ENCODE measurements at regions not wholly inside any gene's neighbourhood (a gene's known extent, or its start where the extent isn't known, plus 50 kb on each side); places are given as distances from the start of the nearest gene placed in this dataset.

DNA sequence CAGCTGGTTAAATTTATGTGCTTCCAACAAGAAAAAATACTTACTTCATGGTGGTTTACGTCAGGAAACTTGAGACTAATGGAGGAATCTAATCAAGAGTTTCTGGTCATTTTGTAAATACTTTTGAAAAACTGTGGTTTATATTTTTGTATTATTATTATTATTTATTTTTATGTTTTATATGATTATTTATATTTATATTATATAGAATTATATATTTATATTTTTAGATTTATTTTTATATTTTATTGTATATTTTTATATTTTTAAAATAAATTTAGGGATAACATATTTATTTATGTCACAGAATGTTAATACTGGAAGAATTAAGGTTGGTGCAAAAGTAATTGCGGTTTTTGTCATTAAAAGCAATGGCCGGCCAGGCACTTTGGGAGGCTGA, 474.5 kb upstream of the DDX18 start:
- Histone ChIP-seq H3K27me3 (ENCODE audit: insufficient read depth, low read depth) (no peaks in the 10 kb centered on the region), H3K4me3 (IDR thresholded peaks at IDR 0.05; ENCODE audit: insufficient read depth, low read depth, low read length) (no peak overlapping the region), H3K36me3 (ENCODE audit: insufficient read depth) (no peaks in the 10 kb centered on the region), H3K4me2 (no peak overlapping the region), H3K27ac (no peak overlapping the region), H3K4me1 (ENCODE audit: low read depth, poor library complexity, severe bottlenecking) (no peaks in the 10 kb centered on the region), H2AFZ (ENCODE audit: low read depth) (no peak overlapping the region), H3K9ac (no peak overlapping the region), H4K20me1 (ENCODE audit: insufficient read depth) (no peaks in the 10 kb centered on the region), H3K79me2 (ENCODE audit: insufficient read depth, low read depth) (no peaks in the 10 kb centered on the region)
- TF ChIP-seq CTCF (conservative IDR thresholded peaks at IDR 0.05; ENCODE audit: low read depth, low read length): no peak

GRCh38 chr2:117341690-117342089, 472.8 kb upstream of the DDX18 start:
- Histone ChIP-seq H3K27ac (no peak overlapping the region), H3K36me3 (ENCODE audit: insufficient read depth) (no peaks in the 10 kb centered on the region), H2AFZ (ENCODE audit: low read depth) (no peak overlapping the region), H3K4me1 (ENCODE audit: low read depth, poor library complexity, severe bottlenecking) (no peaks in the 10 kb centered on the region), H3K4me2 (no peak overlapping the region), H3K27me3 (ENCODE audit: insufficient read depth, low read depth) (no peaks in the 10 kb centered on the region), H3K79me2 (ENCODE audit: insufficient read depth, low read depth) (no peaks in the 10 kb centered on the region), H4K20me1 (ENCODE audit: insufficient read depth) (no peaks in the 10 kb centered on the region), H3K4me3 (IDR thresholded peaks at IDR 0.05; ENCODE audit: insufficient read depth, low read depth, low read length) (no peak overlapping the region), H3K9ac (no peak overlapping the region)
- no peak for TF ChIP-seq CTCF (conservative IDR thresholded peaks at IDR 0.05; ENCODE audit: low read depth, low read length)

DNA sequence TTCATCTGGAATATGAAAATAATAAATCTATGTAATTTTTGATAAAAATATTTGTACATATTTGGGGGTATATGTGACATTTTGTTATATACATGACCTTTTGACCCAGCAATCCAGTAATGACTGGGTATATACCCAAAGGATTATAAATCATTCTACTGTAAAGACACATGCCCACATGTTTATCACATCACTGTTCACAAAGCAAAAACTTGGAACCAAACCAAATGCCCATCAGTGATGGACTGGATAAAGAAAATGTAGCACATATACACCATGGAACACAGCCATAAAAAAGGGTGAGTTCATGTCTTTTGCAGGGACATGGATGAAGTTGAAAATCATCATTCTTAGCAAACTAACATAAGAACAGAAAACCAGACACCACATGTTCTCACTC, 472.1 kb upstream of the DDX18 start:
- H3K4me2 ChIP-seq: no peak overlapping the region
- H4K20me1 ChIP-seq (ENCODE audit: insufficient read depth): no peaks in the 10 kb centered on the region
- H3K4me1 ChIP-seq (ENCODE audit: low read depth, poor library complexity, severe bottlenecking): no peaks in the 10 kb centered on the region
- H3K36me3 ChIP-seq (ENCODE audit: insufficient read depth): no peaks in the 10 kb centered on the region
- H3K27me3 ChIP-seq (ENCODE audit: insufficient read depth, low read depth): no peaks in the 10 kb centered on the region
- no peak for TF ChIP-seq CTCF (conservative IDR thresholded peaks at IDR 0.05; ENCODE audit: low read depth, low read length)
- H3K79me2 ChIP-seq (ENCODE audit: insufficient read depth, low read depth): no peaks in the 10 kb centered on the region
- no peak overlapping the region for H3K4me3 ChIP-seq (IDR thresholded peaks at IDR 0.05; ENCODE audit: insufficient read depth, low read depth, low read length)
- no peak overlapping the region for H2AFZ ChIP-seq (ENCODE audit: low read depth)
- no peak overlapping the region for H3K9ac ChIP-seq
- H3K27ac ChIP-seq: no peak overlapping the region

- no peaks in the 10 kb centered on the region for H4K20me1 ChIP-seq (ENCODE audit: insufficient read depth)
- no peaks in the 10 kb centered on the region for H3K4me1 ChIP-seq (ENCODE audit: low read depth, poor library complexity, severe bottlenecking)
- no peak overlapping the region for H3K27ac ChIP-seq
- H3K4me3 ChIP-seq (IDR thresholded peaks at IDR 0.05; ENCODE audit: insufficient read depth, low read depth, low read length): no peak overlapping the region
- no peak overlapping the region for H2AFZ ChIP-seq (ENCODE audit: low read depth)
- H3K27me3 ChIP-seq (ENCODE audit: insufficient read depth, low read depth): no peaks in the 10 kb centered on the region
- H3K79me2 ChIP-seq (ENCODE audit: insufficient read depth, low read depth): no peaks in the 10 kb centered on the region
- no peak overlapping the region for H3K4me2 ChIP-seq
- no peak for TF ChIP-seq CTCF (conservative IDR thresholded peaks at IDR 0.05; ENCODE audit: low read depth, low read length)
- H3K9ac ChIP-seq: no peak overlapping the region
- H3K36me3 ChIP-seq (ENCODE audit: insufficient read depth): no peaks in the 10 kb centered on the region
Measured at GRCh38 chr2:117349687-117350086, 464.8 kb upstream of the DDX18 start.

DNA sequence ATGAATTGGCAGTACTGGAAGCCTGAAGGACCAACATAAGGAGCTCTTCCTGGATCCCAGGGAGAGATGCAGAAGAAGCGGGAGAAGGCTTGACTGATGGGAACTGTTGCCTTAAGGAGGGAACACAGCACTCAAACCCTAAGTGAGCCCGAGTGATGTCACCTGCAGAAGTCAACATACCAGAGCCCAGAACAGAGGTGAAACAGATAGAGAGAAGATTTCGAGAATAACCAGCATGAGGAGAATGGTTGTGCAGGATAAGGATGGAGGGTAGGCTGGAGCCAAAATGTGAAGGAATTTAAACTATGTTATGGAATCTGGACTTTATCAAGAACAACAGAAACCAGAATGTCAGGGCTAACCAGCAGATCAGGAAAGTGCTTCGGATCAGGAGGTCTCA, 463.1 kb upstream of the DDX18 start:
- no peaks in the 10 kb centered on the region for H3K79me2 ChIP-seq (ENCODE audit: insufficient read depth, low read depth)
- H3K36me3 ChIP-seq (ENCODE audit: insufficient read depth): no peaks in the 10 kb centered on the region
- no peak for TF ChIP-seq CTCF (conservative IDR thresholded peaks at IDR 0.05; ENCODE audit: low read depth, low read length)
- H3K27me3 ChIP-seq (ENCODE audit: insufficient read depth, low read depth): no peaks in the 10 kb centered on the region
- no peak overlapping the region for H3K9ac ChIP-seq
- H2AFZ ChIP-seq (ENCODE audit: low read depth): no peak overlapping the region
- H4K20me1 ChIP-seq (ENCODE audit: insufficient read depth): no peaks in the 10 kb centered on the region
- H3K4me2 ChIP-seq: no peak overlapping the region
- no peak overlapping the region for H3K4me3 ChIP-seq (IDR thresholded peaks at IDR 0.05; ENCODE audit: insufficient read depth, low read depth, low read length)
- H3K27ac ChIP-seq: no peak overlapping the region
- H3K4me1 ChIP-seq (ENCODE audit: low read depth, poor library complexity, severe bottlenecking): no peaks in the 10 kb centered on the region
